IMR-90 (cell line): ENCODE measurements at regions not wholly inside any gene's neighbourhood (a gene's known extent, or its start where the extent isn't known, plus 50 kb on each side); places are given as distances from the start of the nearest gene placed in this dataset.

Source experiments
- ATAC-seq: fragments of 200-7000 bp; cut with Tn5 transposase; 2 replicates; pipeline ENCODE4 v1.9.1; 2020; ENCODE audit warnings: low read depth, mild to moderate bottlenecking, moderate library complexity
- BruUV-seq: library from RNA; stranded (reverse); fragments of 400-500 nt; replicated peaks from 2 replicates; lab custom pipeline; 2021; lab: Mats Ljungman, UMichigan
- CTCF ChIA-PET: fragments of 300-600 bp; formaldehyde crosslinking; extraction: SDS; loops from one replicate; lab custom pipeline; 2021; ENCODE audit warnings: antibody characterized with exemption; lab: Yijun Ruan, JAX
- POLR2A ChIA-PET: fragments of 300-600 bp; sonication (Branson Sonifier 250); formaldehyde crosslinking; loops from one replicate; lab custom pipeline; 2022; ENCODE audit warnings: antibody characterized with exemption; ENCODE audit not compliant: unreplicated experiment; lab: Charles Lee
- DNase-seq: peaks from one replicate; pipeline ENCODE4 v3.0.0; 2013
- H2AFZ ChIP-seq: replicated peaks from 2 replicates; pipeline ENCODE3; 2013; ENCODE audit warnings: low read length, mild to moderate bottlenecking; ENCODE audit not compliant: poor library complexity
- H2AK5ac ChIP-seq: 2 replicates; pipeline ENCODE4 v1.6.1; 2013; ENCODE audit warnings: low read depth, low read length, inconsistent platforms
- H2AK9ac ChIP-seq: replicated peaks from 2 replicates; pipeline ENCODE3; 2013; ENCODE audit warnings: mild to moderate bottlenecking, low read depth, low read length, moderate library complexity; ENCODE audit not compliant: poor library complexity
- H2BK120ac ChIP-seq: 2 replicates; pipeline ENCODE4 v1.6.1; 2013; ENCODE audit warnings: low read depth, low read length, inconsistent platforms
- H2BK15ac ChIP-seq: 3 replicates; pipeline ENCODE4 v1.6.1; 2013; ENCODE audit warnings: low read depth, low read length, inconsistent platforms
- H2BK20ac ChIP-seq: 2 replicates; pipeline ENCODE4 v1.6.1; 2013; ENCODE audit warnings: low read depth, mild to moderate bottlenecking, inconsistent platforms, low read length, moderate library complexity
- H2BK5ac ChIP-seq: 2 replicates; pipeline ENCODE4 v1.6.1; 2013; ENCODE audit warnings: mild to moderate bottlenecking, low read depth, low read length, inconsistent platforms; ENCODE audit not compliant: poor library complexity, severe bottlenecking
- H3K14ac ChIP-seq: replicated peaks from 2 replicates; pipeline ENCODE4 v1.6.1; 2013; ENCODE audit warnings: low read depth, low read length, inconsistent platforms
- H3K18ac ChIP-seq: 2 replicates; pipeline ENCODE4 v1.6.1; 2013; ENCODE audit warnings: low read depth, low read length, control low read depth
- H3K23ac ChIP-seq: 2 replicates; pipeline ENCODE4 v1.6.1; 2013; ENCODE audit warnings: low read depth, low read length, inconsistent platforms
- H3K27ac ChIP-seq: 2 replicates; pipeline ENCODE4 v1.5.1; 2013; ENCODE audit warnings: mild to moderate bottlenecking, control low read depth, low read length; ENCODE audit not compliant: insufficient read depth
- H3K27me3 ChIP-seq: 2 replicates; pipeline ENCODE4 v1.6.1; 2013; ENCODE audit warnings: low read length; ENCODE audit not compliant: control insufficient read depth, insufficient read depth
- H3K36me3 ChIP-seq: 2 replicates; pipeline ENCODE4 v1.6.1; 2013; ENCODE audit warnings: low read length, mixed read lengths; ENCODE audit not compliant: control insufficient read depth, insufficient read depth
- H3K4ac ChIP-seq: 2 replicates; pipeline ENCODE4 v1.6.1; 2013; ENCODE audit warnings: low read depth, low read length, inconsistent platforms
- H3K4me1 ChIP-seq: 2 replicates; pipeline ENCODE4 v1.6.1; 2013; ENCODE audit warnings: low read length, mixed read lengths; ENCODE audit not compliant: control insufficient read depth, insufficient read depth
- H3K4me2 ChIP-seq: 2 replicates; pipeline ENCODE4 v1.6.1; 2013; ENCODE audit warnings: low read depth, mild to moderate bottlenecking, control low read depth, low read length, moderate library complexity
- H3K4me3 ChIP-seq: 2 replicates; pipeline ENCODE4 v1.5.1; 2013; ENCODE audit warnings: low read depth, mild to moderate bottlenecking, control low read depth, low read length, moderate library complexity; ENCODE audit not compliant: insufficient read depth
- H3K56ac ChIP-seq: 2 replicates; pipeline ENCODE4 v1.6.1; 2013; ENCODE audit warnings: low read length, inconsistent platforms; ENCODE audit not compliant: insufficient read depth; ENCODE audit errors: extremely low read depth
- H3K79me1 ChIP-seq, 2 experiments: 2 replicates each; pipeline ENCODE4 v1.6.1; 2013; ENCODE audit warnings: low read length in 2 of 2, inconsistent platforms in 1 of 2, low read depth in 1 of 2
- H3K9ac ChIP-seq: 2 replicates; pipeline ENCODE4 v1.6.1; 2013; ENCODE audit warnings: low read depth, low read length, control low read depth
- H3K9me1 ChIP-seq: 2 replicates; pipeline ENCODE4 v1.6.1; 2013; ENCODE audit warnings: low read length, inconsistent platforms; ENCODE audit not compliant: insufficient read depth
- H3K9me3 ChIP-seq: 2 replicates; pipeline ENCODE4 v1.6.1; 2013; ENCODE audit warnings: low read length; ENCODE audit not compliant: control insufficient read depth, insufficient read depth
- H4K20me1 ChIP-seq: 2 replicates; pipeline ENCODE4 v1.6.1; 2013; ENCODE audit warnings: low read length, inconsistent platforms; ENCODE audit not compliant: insufficient read depth
- H4K5ac ChIP-seq: 2 replicates; pipeline ENCODE4 v1.6.1; 2013; ENCODE audit warnings: mild to moderate bottlenecking, low read depth, low read length, control low read depth
- H4K8ac ChIP-seq, 2 experiments: 2 replicates each; pipeline ENCODE4 v1.6.1; 2013; ENCODE audit warnings: low read depth in 2 of 2, low read length in 2 of 2, control low read depth in 1 of 2, inconsistent platforms in 1 of 2
- H4K91ac ChIP-seq: 2 replicates; pipeline ENCODE4 v1.6.1; 2013; ENCODE audit warnings: low read depth, low read length, inconsistent platforms; ENCODE audit not compliant: insufficient read depth
- ELK1 ChIP-seq: fragments of 150-350 bp; IDR thresholded peaks from 2 replicates; pipeline ENCODE4 v1.6.1; 2016; ENCODE audit warnings: low read depth, mild to moderate bottlenecking, low read length, moderate library complexity, borderline replicate concordance
- POLR2A ChIP-seq: IDR thresholded peaks from 2 replicates; pipeline ENCODE4 v1.6.1; 2012; ENCODE audit warnings: mild to moderate bottlenecking, low read depth, low read length
- SMC3 ChIP-seq: fragments of 150-350 bp; IDR thresholded peaks from 2 replicates; pipeline ENCODE4 v1.6.1; 2016; ENCODE audit warnings: low read depth, mild to moderate bottlenecking, antibody characterized with exemption, low read length, moderate library complexity
- WGBS, 2 experiments: methylation state at CpG; one replicate each; pipeline versions ENCODE4 v1.1.5 to v1.1.7; 2013; ENCODE audit warnings: missing lambda C conversion rate in 2 of 2; ENCODE audit not compliant: insufficient read length in 1 of 2; ENCODE audit errors: extremely low coverage in 2 of 2; 5-methylcytosine and 5-hydroxymethylcytosine counted together
- dilution Hi-C: fragments of 300-500 bp; cut with HindIII; formaldehyde crosslinking; loops from one replicate; pipeline ENCODE4 v1.14.3; 2018; ENCODE audit warnings: low sequenced_read_pairs; ENCODE audit not compliant: unreplicated experiment
- in situ Hi-C: fragments of 300-500 bp; cut with MboI; formaldehyde crosslinking; loops from 3 replicates; pipeline ENCODE4 v1.14.3; 2019; ENCODE audit warnings: low sequenced_read_pairs, inconsistent platforms, mixed read lengths
- intact Hi-C: fragments of 100-400 bp; cut with micrococcal nuclease; formaldehyde crosslinking; loops from 2 replicates; pipeline ENCODE4 v1.10.0; 2022

- Histone ChIP-seq H2BK20ac (no peak overlapping the region), H3K9me1 (no peaks in the 10 kb centered on the region), H4K20me1 (no peaks in the 10 kb centered on the region), H3K27me3 (no peaks in the 10 kb centered on the region), H3K4ac (no peak overlapping the region), H2AFZ (no peak overlapping the region), H3K4me1 (no peaks in the 10 kb centered on the region), H3K36me3 (no peaks in the 10 kb centered on the region), H2AK5ac (no peak overlapping the region), H3K9ac (no peak overlapping the region), H2BK120ac (no peak overlapping the region), H3K56ac (no peak overlapping the region), H3K4me2 (no peak overlapping the region), H3K14ac (no peak overlapping the region), H3K23ac (no peak overlapping the region), H3K18ac (no peak overlapping the region), H2BK5ac (no peak overlapping the region), H2BK15ac (no peak overlapping the region), H3K27ac (no peak overlapping the region), H2AK9ac (no peak overlapping the region), H4K8ac (no peak overlapping the region), H4K5ac (no peak overlapping the region), H3K79me1 (no peaks in the 10 kb centered on the region), H3K9me3 (peaks cover 25% of the 10 kb centered on the region), H4K91ac (no peak overlapping the region), H3K4me3 (no peak overlapping the region)
- POLR2A ChIA-PET = no interaction called here
- ATAC-seq (no peak), DNase-seq (no peak)
- intact Hi-C loops = no loop called here
- in situ Hi-C loops = no loop called here
- dilution Hi-C loops = no loop called here
- no CpG with 5 or more reads among the region's 5 CpGs for WGBS, 2 experiments
- no TSS peak for BruUV-seq
- CTCF ChIA-PET = no interaction called here
- no peak for TF ChIP-seq SMC3
- TF ChIP-seq POLR2A = no peak
- TF ChIP-seq ELK1 = no peak
Observed at GRCh38 chr2:129469871-129470270, 509.6 kb upstream of the RAB6C start.
